GM23248 (cell line): ENCODE measurements at regions not wholly inside any gene's neighbourhood (a gene's known extent, or its start where the extent isn't known, plus 50 kb on each side); places are given as distances from the start of the nearest gene placed in this dataset.

Source experiments
- EZH2 ChIP-seq: fragments of 200-600 bp; sonication (generic); IDR thresholded peaks from 2 replicates; pipeline ENCODE4 v1.6.1; 2018; ENCODE audit warnings: antibody characterized with exemption, mild to moderate bottlenecking; ENCODE audit not compliant: insufficient read depth, poor library complexity, severe bottlenecking
- EZH2phosphoT487 ChIP-seq: fragments of 200-600 bp; sonication (generic); IDR thresholded peaks from 2 replicates; pipeline ENCODE4 v1.6.1; 2018; ENCODE audit warnings: antibody characterized with exemption, moderate library complexity, mild to moderate bottlenecking, low read depth; ENCODE audit not compliant: insufficient read depth

GRCh38 chr17:6297960-6298359, 137.0 kb downstream of the AIPL1 start:
- TF ChIP-seq EZH2, result no peak
- TF ChIP-seq EZH2phosphoT487, result no peak
